ENCODE measurements at regions not wholly inside any gene's neighbourhood (a gene's known extent, or its start where the extent isn't known, plus 50 kb on each side); places are given as distances from the start of the nearest gene placed in this dataset.
"Not testable (repeated sequence)": the region's sequence is repeated elsewhere in the genome, so short reads cannot be mapped to it uniquely, and the experiment has no call there.

DNA sequence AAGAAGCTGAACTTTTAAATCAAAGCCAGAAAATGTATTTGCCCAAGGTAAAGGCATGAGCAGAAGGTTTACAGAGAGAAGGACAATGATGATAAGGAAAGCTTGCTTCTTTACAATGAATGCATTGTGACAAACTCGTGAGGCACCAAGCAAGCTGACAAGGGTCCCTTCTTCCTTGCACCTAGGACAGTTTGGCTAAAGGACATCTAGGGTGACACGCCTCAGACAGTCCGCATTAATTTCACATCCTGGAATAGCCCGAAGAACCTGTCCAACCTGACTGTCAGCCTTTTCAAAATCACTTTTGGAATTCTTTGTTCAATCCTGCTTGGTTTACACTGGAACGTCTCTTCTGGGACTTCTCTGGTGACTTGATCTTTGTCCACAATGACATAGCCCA lies 146.4 kb upstream of the MAP3K1 start:
- DNase-seq (ENCODE audit: low spot score), result no peak

GRCh38 chr5:56667692-56668091 lies 147.7 kb upstream of the MAP3K1 start:
- intact Hi-C loops (cut with DNase I), result no loop called here
- DNase-seq (ENCODE audit: low spot score), result no peak

More for the DNA sequence above, 146.4 kb upstream of the MAP3K1 start:
- intact Hi-C loops (cut with DNase I), result no loop called here

- intact Hi-C loops (cut with DNase I), result no loop called here
- DNase-seq (ENCODE audit: low spot score), result no peak
These were observed 148.4 kb upstream of the MAP3K1 start for GRCh38 chr5:56666901-56667300.

DNA sequence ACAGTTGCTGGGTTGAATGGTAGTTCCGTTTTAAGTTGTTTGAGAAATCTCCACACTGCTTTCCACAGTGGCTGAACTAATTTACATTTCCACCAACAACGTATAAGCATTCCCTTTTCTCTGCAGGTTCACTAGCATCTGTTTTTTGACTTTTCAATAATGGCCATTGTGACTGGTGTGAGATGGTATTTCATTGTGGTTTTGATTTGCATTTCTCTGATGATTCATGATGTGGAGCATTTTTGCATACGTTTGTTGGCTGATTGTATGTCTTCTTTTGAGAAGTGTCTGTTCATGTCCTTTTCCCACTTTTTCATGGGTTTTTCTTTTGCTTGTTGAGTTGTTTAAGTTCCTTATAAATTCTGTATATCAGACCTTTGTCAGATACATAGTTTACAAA lies 150.2 kb upstream of the MAP3K1 start:
- DNase-seq (ENCODE audit: low spot score); intact Hi-C loops (cut with DNase I): not testable (repeated sequence)

DNA sequence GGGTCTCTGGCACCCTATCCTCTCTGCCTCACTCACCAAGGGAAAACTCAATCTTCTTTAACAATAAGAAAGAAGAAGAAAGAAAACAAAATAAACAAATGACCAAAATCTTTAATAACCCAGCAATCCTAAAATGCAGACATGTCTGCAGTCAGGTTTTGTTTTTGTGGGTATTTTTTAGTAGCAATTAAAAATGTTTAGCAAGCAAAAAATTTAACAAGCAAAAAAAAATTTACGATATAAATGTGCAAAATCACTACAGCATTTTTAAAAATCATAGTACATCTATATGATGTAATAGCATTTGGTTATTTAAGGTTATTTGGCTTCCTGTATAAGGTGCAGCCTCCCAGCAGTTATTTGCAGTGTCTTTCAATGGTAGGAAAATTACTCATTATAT lies 151.3 kb upstream of the MAP3K1 start:
- intact Hi-C loops (cut with DNase I), result no loop called here
- DNase-seq (ENCODE audit: low spot score), result no peak

DNA sequence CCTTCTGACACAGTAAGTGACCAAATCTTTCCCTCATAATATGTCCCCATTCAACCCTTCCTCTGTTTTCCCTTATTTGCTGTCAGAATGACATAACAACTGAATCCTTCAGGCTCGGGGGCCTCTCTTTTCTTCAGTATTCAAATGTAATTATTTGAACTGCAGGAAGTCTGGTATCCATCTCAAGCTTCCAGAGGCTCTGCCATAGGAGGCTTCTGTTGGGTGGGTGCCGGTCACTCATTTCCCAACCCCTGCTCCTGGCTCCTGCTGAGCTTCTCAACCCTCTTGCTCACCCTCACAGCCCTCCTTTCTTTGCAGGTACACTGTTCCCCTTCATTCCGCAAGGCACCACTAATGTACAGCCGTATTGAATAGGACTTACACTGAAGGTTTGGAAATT lies 151.8 kb upstream of the MAP3K1 start:
- no peak for DNase-seq (ENCODE audit: low spot score)
- intact Hi-C loops (cut with DNase I), result no loop called here

- no peak for DNase-seq (ENCODE audit: low spot score)
- intact Hi-C loops (cut with DNase I), result no loop called here
These were observed 152.5 kb upstream of the MAP3K1 start for GRCh38 chr5:56662893-56663292.

DNA sequence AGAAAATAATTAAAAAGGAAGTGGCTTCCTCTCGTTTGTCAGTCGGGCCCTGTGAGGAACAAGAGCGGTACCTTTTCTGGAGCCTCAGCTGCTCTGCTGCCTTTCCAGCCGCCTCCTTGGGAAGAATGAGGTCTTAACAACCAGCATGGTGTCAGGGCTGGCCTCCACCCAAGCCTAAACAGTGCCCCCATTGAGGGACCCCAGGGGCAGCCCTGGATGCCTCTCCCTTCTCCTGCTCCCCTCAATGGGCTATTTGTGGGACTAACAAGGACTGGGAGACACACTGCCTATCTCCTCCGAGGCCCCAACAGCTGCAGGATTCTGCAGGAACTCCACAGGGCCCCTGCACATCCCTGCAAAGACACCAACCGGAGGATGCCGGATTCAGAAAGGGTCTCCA lies 155.4 kb upstream of the MAP3K1 start:
- no peak for DNase-seq (ENCODE audit: low spot score)
- intact Hi-C loops (cut with DNase I), result no loop called here

- intact Hi-C loops (cut with DNase I), result no loop called here
- DNase-seq (ENCODE audit: low spot score), result no peak
These were observed 156.4 kb upstream of the MAP3K1 start for GRCh38 chr5:56658972-56659371.

GRCh38 chr5:56656846-56657726 lies 158.3 kb upstream of the MAP3K1 start:
- intact Hi-C loops (cut with DNase I), result no loop called here
- no peak for DNase-seq (ENCODE audit: low spot score)

GRCh38 chr5:56651893-56652292 lies 163.5 kb upstream of the MAP3K1 start:
- DNase-seq (ENCODE audit: low spot score), result no peak

GRCh38 chr5:56650386-56650785 lies 165.0 kb upstream of the MAP3K1 start:
- DNase-seq (ENCODE audit: low spot score), result no peak
- intact Hi-C loops (cut with DNase I), result no loop called here

More at GRCh38 chr5:56651893-56652292, 163.5 kb upstream of the MAP3K1 start:
- intact Hi-C loops (cut with DNase I), result no loop called here

DNA sequence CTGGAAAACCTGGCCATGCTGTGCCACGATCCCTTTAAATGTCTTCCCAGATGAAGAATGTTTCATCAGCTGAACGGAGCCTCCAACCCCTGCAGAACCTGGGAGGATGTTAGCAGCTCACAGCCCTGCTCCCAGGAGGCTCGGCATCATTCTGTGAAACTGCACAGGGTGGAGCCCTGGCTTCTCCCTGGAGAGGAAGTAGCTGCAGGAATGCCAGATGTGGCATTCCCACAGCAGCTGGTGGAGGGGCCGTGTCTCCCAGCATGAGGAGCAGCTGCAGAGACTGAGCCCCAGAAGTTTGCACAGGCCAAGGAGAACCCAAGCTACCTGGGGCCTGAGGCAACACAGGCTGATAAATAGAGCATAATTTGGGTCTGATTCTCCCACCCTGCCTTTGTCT lies 165.8 kb upstream of the MAP3K1 start:
- intact Hi-C loops (cut with DNase I), result no loop called here
- no peak for DNase-seq (ENCODE audit: low spot score)

- intact Hi-C loops (cut with DNase I), result no loop called here
- DNase-seq (ENCODE audit: low spot score), result no peak
These were observed 166.8 kb upstream of the MAP3K1 start for GRCh38 chr5:56648460-56649034.

DNA sequence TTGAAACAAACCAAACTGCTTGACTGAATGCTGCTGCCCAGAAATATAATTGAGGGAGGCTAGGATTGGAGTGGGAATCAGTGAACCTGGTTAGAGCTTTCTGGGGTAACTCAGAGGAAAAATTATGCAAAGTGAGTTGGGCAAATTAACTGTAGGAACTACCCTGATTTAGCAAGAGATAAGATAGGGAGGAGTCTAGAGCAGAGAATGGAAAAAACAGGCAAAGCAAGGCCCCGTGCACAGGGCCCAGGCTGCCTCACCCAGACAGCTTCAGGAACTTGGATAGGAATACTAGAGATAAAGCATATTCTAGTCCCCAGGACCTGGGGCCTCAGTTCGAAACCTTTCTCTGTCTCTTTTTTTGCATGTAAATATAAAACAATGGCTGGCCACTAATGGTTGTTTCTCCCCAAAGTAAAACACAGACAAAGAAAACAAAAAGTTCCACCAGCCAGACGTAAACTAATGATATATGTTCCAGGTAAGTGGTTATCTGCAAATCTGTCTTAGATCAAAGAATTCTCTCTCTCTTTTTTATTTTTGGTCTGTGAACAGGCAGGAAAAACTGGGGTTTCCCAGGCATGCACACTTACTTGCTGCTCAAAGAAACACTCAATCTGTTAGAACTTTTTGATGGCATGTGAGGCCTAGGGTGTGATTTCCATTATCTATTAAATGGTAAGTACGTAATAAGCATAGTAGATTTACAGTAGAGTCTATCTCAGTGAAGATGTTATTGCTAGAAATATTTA lies 168.1 kb upstream of the MAP3K1 start:
- DNase-seq (ENCODE audit: low spot score), result no peak
- intact Hi-C loops (cut with DNase I), result no loop called here

GRCh38 chr5:56641635-56642260 lies 173.6 kb upstream of the MAP3K1 start:
- no peak for DNase-seq (ENCODE audit: low spot score)
- intact Hi-C loops (cut with DNase I), result no loop called here

GRCh38 chr5:56640763-56641406 lies 174.5 kb upstream of the MAP3K1 start:
- DNase-seq (ENCODE audit: low spot score), result peak; percentile 80
- intact Hi-C loops (cut with DNase I), result no loop called here

DNA sequence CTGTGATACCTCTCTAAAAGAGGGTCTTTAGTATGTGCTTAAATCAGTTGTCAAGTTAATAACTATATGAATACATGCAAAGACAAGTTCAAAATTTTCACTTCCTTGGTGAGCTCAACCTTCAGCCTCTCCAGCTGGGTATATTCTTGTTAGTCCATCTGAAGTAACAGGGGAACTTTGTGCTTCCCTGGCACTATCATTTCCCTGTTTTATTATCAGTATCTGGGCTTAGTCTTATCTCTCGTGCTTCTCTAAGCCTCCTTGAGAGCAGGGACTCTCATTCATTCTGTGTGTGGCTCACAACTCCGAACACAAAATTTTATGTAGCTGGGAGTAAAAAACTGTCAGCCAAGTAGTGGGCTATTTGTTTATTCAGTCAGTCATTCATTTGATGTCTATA lies 175.9 kb upstream of the MAP3K1 start:
- no peak for DNase-seq (ENCODE audit: low spot score)
- intact Hi-C loops (cut with DNase I), result no loop called here

DNA sequence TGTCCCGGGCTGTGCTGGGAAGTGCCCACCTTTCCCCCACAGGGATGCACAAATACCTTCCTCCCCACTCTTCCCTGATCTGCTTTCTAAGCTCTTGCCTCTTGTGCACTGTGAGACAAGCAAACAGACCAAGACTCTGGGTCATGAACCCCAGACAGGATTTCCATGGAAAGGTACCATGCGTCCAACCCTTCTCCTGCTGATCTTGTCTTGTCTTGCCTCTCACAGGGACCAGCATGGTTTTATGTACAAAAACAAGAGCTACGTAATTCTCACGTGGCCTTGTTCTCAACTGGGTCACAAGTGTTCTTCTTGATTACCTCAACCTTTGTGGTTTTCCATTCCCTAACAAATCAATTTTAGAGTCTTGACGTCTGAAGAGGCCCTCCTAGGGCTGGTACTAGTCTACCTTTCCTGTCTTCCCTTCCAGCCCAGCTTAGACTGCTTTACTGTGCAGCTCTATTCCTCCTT lies 176.5 kb upstream of the MAP3K1 start:
- intact Hi-C loops (cut with DNase I), result no loop called here
- no peak for DNase-seq (ENCODE audit: low spot score)
